Parathyroid adenoma (tissue), 2 donors: ENCODE measurements at regions not wholly inside any gene's neighbourhood (a gene's known extent, or its start where the extent isn't known, plus 50 kb on each side); places are given as distances from the start of the nearest gene placed in this dataset.

ENCODE experiments used
- H2AFZ ChIP-seq: fragments of 300-600 bp; sonication (generic); one replicate; pipeline ENCODE4 v1.7.0; 2017; ENCODE audit warnings: antibody characterized with exemption, mild to moderate bottlenecking
- H3K27ac ChIP-seq: fragments of 300-600 bp; sonication (generic); one replicate; pipeline ENCODE4 v1.7.0; 2017
- H3K27me3 ChIP-seq: fragments of 300-600 bp; sonication (generic); one replicate; pipeline ENCODE4 v1.7.0; 2017; ENCODE audit warnings: low read length; ENCODE audit not compliant: control insufficient read depth, insufficient read depth
- H3K36me3 ChIP-seq: fragments of 300-600 bp; sonication (generic); one replicate; pipeline ENCODE4 v1.7.0; 2017; ENCODE audit warnings: low read length; ENCODE audit not compliant: control insufficient read depth, insufficient read depth
- H3K4me1 ChIP-seq: fragments of 300-600 bp; sonication (generic); one replicate; pipeline ENCODE4 v1.7.0; 2017; ENCODE audit warnings: control low read depth
- H3K4me2 ChIP-seq: fragments of 300-600 bp; sonication (generic); one replicate; pipeline ENCODE4 v1.7.0; 2017; ENCODE audit warnings: low read length
- H3K4me3 ChIP-seq: fragments of 300-600 bp; sonication (generic); one replicate; pipeline ENCODE4 v1.7.0; 2017; ENCODE audit warnings: low read depth, low read length
- H3K79me2 ChIP-seq: fragments of 300-600 bp; sonication (generic); one replicate; pipeline ENCODE4 v1.7.0; 2017; ENCODE audit warnings: control low read depth
- H3K9ac ChIP-seq: fragments of 300-600 bp; sonication (generic); one replicate; pipeline ENCODE4 v1.7.0; 2017; ENCODE audit warnings: mild to moderate bottlenecking
- H3K9me3 ChIP-seq: fragments of 300-600 bp; sonication (generic); one replicate; pipeline ENCODE4 v1.7.0; 2017; ENCODE audit warnings: low read length; ENCODE audit not compliant: control insufficient read depth
- CTCF ChIP-seq: fragments of 300-600 bp; sonication (generic); IDR thresholded peaks from one replicate; pipeline ENCODE4 v1.7.0; 2017; ENCODE audit warnings: antibody characterized with exemption, mild to moderate bottlenecking
- donor health status: primary hyperparathyroidism.

GRCh38 chr2:2405780-2406179 lies 74.7 kb upstream of the MYT1L start:
- Histone ChIP-seq H3K27ac (no peak overlapping the region), H3K4me3 (no peak overlapping the region), H3K27me3 (no peaks in the 10 kb centered on the region), H3K4me2 (no peak overlapping the region), H3K79me2 (no peaks in the 10 kb centered on the region), H3K4me1 (no peaks in the 10 kb centered on the region), H2AFZ (no peak overlapping the region), H3K9me3 (no peaks in the 10 kb centered on the region), H3K9ac (no peak overlapping the region), H3K36me3 (no peaks in the 10 kb centered on the region)
- no peak for TF ChIP-seq CTCF

GRCh38 chr2:2400286-2401038 lies 69.4 kb upstream of the MYT1L start:
- Histone ChIP-seq H3K9ac (no peak overlapping the region), H3K27me3 (no peaks in the 10 kb centered on the region), H3K4me3 (no peak overlapping the region), H3K36me3 (no peaks in the 10 kb centered on the region), H3K27ac (no peak overlapping the region), H3K9me3 (no peaks in the 10 kb centered on the region), H3K4me1 (no peaks in the 10 kb centered on the region), H2AFZ (no peak overlapping the region), H3K79me2 (no peaks in the 10 kb centered on the region), H3K4me2 (no peak overlapping the region)
- TF ChIP-seq CTCF = no peak

- no peaks in the 10 kb centered on the region for H3K79me2 ChIP-seq
- H3K4me1 ChIP-seq = no peaks in the 10 kb centered on the region
- no peak overlapping the region for H2AFZ ChIP-seq
- no peaks in the 10 kb centered on the region for H3K27me3 ChIP-seq
- no peak overlapping the region for H3K9ac ChIP-seq
- H3K4me2 ChIP-seq = no peak overlapping the region
- no peak overlapping the region for H3K4me3 ChIP-seq
- no peak for TF ChIP-seq CTCF
- H3K36me3 ChIP-seq = no peaks in the 10 kb centered on the region
- no peak overlapping the region for H3K27ac ChIP-seq
- H3K9me3 ChIP-seq = no peaks in the 10 kb centered on the region
Observed at GRCh38 chr2:2399396-2399795, 68.3 kb upstream of the MYT1L start.

GRCh38 chr2:2392332-2392731 lies 61.3 kb upstream of the MYT1L start:
- H3K27me3 ChIP-seq = no peaks in the 10 kb centered on the region
- no peaks in the 10 kb centered on the region for H3K79me2 ChIP-seq
- no peaks in the 10 kb centered on the region for H3K36me3 ChIP-seq
- TF ChIP-seq CTCF = no peak
- no peaks in the 10 kb centered on the region for H3K4me1 ChIP-seq
- no peak overlapping the region for H3K27ac ChIP-seq
- no peaks in the 10 kb centered on the region for H3K9me3 ChIP-seq
- no peak overlapping the region for H2AFZ ChIP-seq
- H3K4me3 ChIP-seq = no peak overlapping the region
- H3K9ac ChIP-seq = no peak overlapping the region
- H3K4me2 ChIP-seq = no peak overlapping the region

GRCh38 chr2:2389215-2389614 lies 58.1 kb upstream of the MYT1L start:
- TF ChIP-seq CTCF = no peak
- H3K4me3 ChIP-seq = no peak overlapping the region
- no peak overlapping the region for H3K27ac ChIP-seq
- no peak overlapping the region for H3K9ac ChIP-seq
- no peaks in the 10 kb centered on the region for H3K27me3 ChIP-seq
- H3K4me2 ChIP-seq = no peak overlapping the region
- H3K9me3 ChIP-seq = no peaks in the 10 kb centered on the region
- H3K79me2 ChIP-seq = no peaks in the 10 kb centered on the region
- H2AFZ ChIP-seq = no peak overlapping the region
- H3K36me3 ChIP-seq = no peaks in the 10 kb centered on the region
- no peaks in the 10 kb centered on the region for H3K4me1 ChIP-seq
